BE2C (cell line): ENCODE measurements at regions not wholly inside any gene's neighbourhood (a gene's known extent, or its start where the extent isn't known, plus 50 kb on each side); places are given as distances from the start of the nearest gene placed in this dataset.

Source experiments
- DNase-seq: peaks from one replicate; pipeline ENCODE4 v3.0.0-alpha.2; 2020
- H3K27me3 ChIP-seq: fragments of 250-450 bp; sonication (Bioruptor Pico); 2 replicates; pipeline ENCODE4 v1.5.1; 2020; ENCODE audit warnings: mild to moderate bottlenecking
- H3K36me3 ChIP-seq: fragments of 250-450 bp; sonication (Bioruptor Pico); 2 replicates; pipeline ENCODE4 v1.5.1; 2020; ENCODE audit warnings: mild to moderate bottlenecking
- H3K4me1 ChIP-seq: fragments of 250-450 bp; sonication (Bioruptor Pico); 2 replicates; pipeline ENCODE4 v1.5.1; 2020
- H3K4me3 ChIP-seq: 2 replicates; pipeline ENCODE4 v1.5.1; 2011; ENCODE audit warnings: low read depth, low read length
- H3K9me3 ChIP-seq: fragments of 250-450 bp; sonication (Bioruptor Pico); 2 replicates; pipeline ENCODE4 v1.5.1; 2020
- CTCF ChIP-seq: IDR thresholded peaks from 2 replicates; pipeline ENCODE4 v1.5.1; 2012; ENCODE audit warnings: mild to moderate bottlenecking, low read depth, low read length

GRCh38 chr13:109631069-109631468, 155.3 kb downstream of the IRS2 start:
- Histone ChIP-seq H3K4me3 (no peak overlapping the region), H3K4me1 (no peaks in the 10 kb centered on the region), H3K36me3 (no peaks in the 10 kb centered on the region), H3K9me3 (no peaks in the 10 kb centered on the region), H3K27me3 (no peaks in the 10 kb centered on the region)
- DNase-seq, result no peak
- TF ChIP-seq CTCF, result no peak

GRCh38 chr13:109630271-109630670, 156.1 kb downstream of the IRS2 start:
- no peak for TF ChIP-seq CTCF
- no peaks in the 10 kb centered on the region for H3K36me3 ChIP-seq
- H3K4me3 ChIP-seq, result no peak overlapping the region
- no peaks in the 10 kb centered on the region for H3K27me3 ChIP-seq
- no peaks in the 10 kb centered on the region for H3K9me3 ChIP-seq
- H3K4me1 ChIP-seq, result no peaks in the 10 kb centered on the region
- DNase-seq, result no peak

GRCh38 chr13:109629737-109630136, 156.6 kb downstream of the IRS2 start:
- no peaks in the 10 kb centered on the region for H3K9me3 ChIP-seq
- no peak for DNase-seq
- H3K4me3 ChIP-seq, result no peak overlapping the region
- H3K36me3 ChIP-seq, result no peaks in the 10 kb centered on the region
- TF ChIP-seq CTCF, result no peak
- no peaks in the 10 kb centered on the region for H3K27me3 ChIP-seq
- no peaks in the 10 kb centered on the region for H3K4me1 ChIP-seq

GRCh38 chr13:109628251-109628699, 158.1 kb downstream of the IRS2 start:
- Histone ChIP-seq H3K4me1 (no peaks in the 10 kb centered on the region), H3K4me3 (no peak overlapping the region), H3K9me3 (no peaks in the 10 kb centered on the region), H3K27me3 (no peaks in the 10 kb centered on the region), H3K36me3 (no peaks in the 10 kb centered on the region)
- no peak for TF ChIP-seq CTCF
- DNase-seq, result no peak

- Histone ChIP-seq H3K27me3 (no peaks in the 10 kb centered on the region), H3K4me1 (no peaks in the 10 kb centered on the region), H3K4me3 (no peak overlapping the region), H3K9me3 (no peaks in the 10 kb centered on the region), H3K36me3 (no peaks in the 10 kb centered on the region)
- no peak for TF ChIP-seq CTCF
- DNase-seq, result no peak
Observed at GRCh38 chr13:109627649-109628048, 158.7 kb downstream of the IRS2 start.

GRCh38 chr13:109626386-109627171, 159.8 kb downstream of the IRS2 start:
- H3K4me1 ChIP-seq, result no peaks in the 10 kb centered on the region
- H3K27me3 ChIP-seq, result no peaks in the 10 kb centered on the region
- DNase-seq, result no peak
- no peaks in the 10 kb centered on the region for H3K36me3 ChIP-seq
- no peaks in the 10 kb centered on the region for H3K9me3 ChIP-seq
- TF ChIP-seq CTCF, result no peak
- H3K4me3 ChIP-seq, result no peak overlapping the region
